CD14-positive monocyte (primary cell): ENCODE measurements at regions not wholly inside any gene's neighbourhood (a gene's known extent, or its start where the extent isn't known, plus 50 kb on each side); places are given as distances from the start of the nearest gene placed in this dataset.

Experiments
- DNase-seq, 3 donors: peaks; one replicate each; pipeline ENCODE4 v3.0.0-alpha.2; 2011 to 2022
- H2AFZ ChIP-seq: 2 replicates; pipeline ENCODE4 v1.6.0; 2012; ENCODE audit warnings: mild to moderate bottlenecking, low read depth, low read length, inconsistent platforms; ENCODE audit not compliant: insufficient read depth, poor library complexity, severe bottlenecking
- H3K27ac ChIP-seq, 2 donors: 1 replicate in 1 of 2; 2 replicates in 1 of 2; pipeline ENCODE4 v1.5.1; 2012 to 2013; ENCODE audit warnings: low read length in 2 of 2, control low read depth in 1 of 2, inconsistent platforms in 1 of 2, low read depth in 1 of 2, mild to moderate bottlenecking in 1 of 2
- H3K27me3 ChIP-seq, 2 donors: one replicate each; pipeline versions ENCODE4 v1.6.0 to v1.6.1; 2011 to 2013; ENCODE audit warnings: low read length in 2 of 2; ENCODE audit not compliant: control insufficient read depth in 2 of 2, insufficient read depth in 2 of 2
- H3K36me3 ChIP-seq, 2 donors: replicated peaks in 1 of 2; 1 replicate in 1 of 2; 2 replicates in 1 of 2; pipeline versions ENCODE4 v1.5.1 to v1.6.1; 2012 to 2013; ENCODE audit warnings: low read length in 2 of 2, control low read depth in 1 of 2, inconsistent platforms in 1 of 2, mild to moderate bottlenecking in 1 of 2; ENCODE audit not compliant: insufficient read depth in 2 of 2, control insufficient read depth in 1 of 2
- H3K4me1 ChIP-seq, 2 donors: 1 replicate in 1 of 2; 2 replicates in 1 of 2; pipeline versions ENCODE4 v1.5.1 to v1.6.1; 2012 to 2013; ENCODE audit warnings: low read length in 2 of 2, control low read depth in 1 of 2, inconsistent platforms in 1 of 2, mild to moderate bottlenecking in 1 of 2, moderate library complexity in 1 of 2; ENCODE audit not compliant: insufficient read depth in 2 of 2, control insufficient read depth in 1 of 2
- H3K4me2 ChIP-seq: replicated peaks from 2 replicates; pipeline ENCODE3; 2012; ENCODE audit warnings: low read length, moderate library complexity, mild to moderate bottlenecking; ENCODE audit not compliant: poor library complexity, severe bottlenecking; ENCODE audit errors: extremely low read depth
- H3K4me3 ChIP-seq, 3 experiments: fragments of 200-600 bp in 1 of 3; sonication (generic) in 1 of 3; replicated peaks in 1 of 3; 1 replicate in 2 of 3; 2 replicates in 1 of 3; pipeline ENCODE4 v1.5.1; 2011 to 2013; ENCODE audit warnings: low read length in 3 of 3, mild to moderate bottlenecking in 3 of 3, control low read depth in 2 of 3, low read depth in 2 of 3, inconsistent platforms in 1 of 3, moderate library complexity in 1 of 3
- H3K79me2 ChIP-seq: 2 replicates; pipeline ENCODE4 v1.6.0; 2012; ENCODE audit warnings: mild to moderate bottlenecking, control low read depth, inconsistent platforms, low read length, moderate library complexity; ENCODE audit not compliant: insufficient read depth
- H3K9ac ChIP-seq: 2 replicates; pipeline ENCODE4 v1.6.0; 2017; ENCODE audit warnings: low read length, mild to moderate bottlenecking; ENCODE audit not compliant: insufficient read depth, poor library complexity, severe bottlenecking
- H3K9me3 ChIP-seq, 2 donors: replicated peaks in 1 of 2; 1 replicate in 1 of 2; 2 replicates in 1 of 2; pipeline versions ENCODE4 v1.5.1 to v1.6.1; 2012 to 2013; ENCODE audit warnings: low read length in 2 of 2, control low read depth in 1 of 2; ENCODE audit not compliant: control insufficient read depth in 1 of 2, insufficient read depth in 1 of 2
- H4K20me1 ChIP-seq: 2 replicates; pipeline ENCODE4 v1.6.0; 2012; ENCODE audit warnings: mild to moderate bottlenecking, low read length, control low read depth, moderate library complexity; ENCODE audit not compliant: insufficient read depth
- H3K27ac Mint-ChIP-seq, 7 donors: one replicate each; pipeline ENCODE4 v1.8.0; 2020; ENCODE audit warnings: mild to moderate bottlenecking in 7 of 7, mixed read lengths in 7 of 7, moderate library complexity in 6 of 7, inconsistent platforms in 2 of 7
- H3K27me3 Mint-ChIP-seq, 3 donors: one replicate each; pipeline ENCODE4 v1.8.0; 2021 to 2022; ENCODE audit warnings: low read depth in 3 of 3, mild to moderate bottlenecking in 3 of 3, mixed read lengths in 3 of 3, moderate library complexity in 3 of 3, inconsistent platforms in 1 of 3
- H3K36me3 Mint-ChIP-seq, 2 donors: one replicate each; pipeline ENCODE4 v1.8.0; 2020; ENCODE audit warnings: mixed read lengths in 2 of 2, inconsistent platforms in 1 of 2, mild to moderate bottlenecking in 1 of 2
- H3K4me1 Mint-ChIP-seq: one replicate; pipeline ENCODE4 v1.8.0; 2020; ENCODE audit warnings: mild to moderate bottlenecking, mixed read lengths
- H3K4me3 Mint-ChIP-seq, 2 donors: one replicate each; pipeline ENCODE4 v1.8.0; 2020; ENCODE audit warnings: mild to moderate bottlenecking in 2 of 2, mixed read lengths in 2 of 2, moderate library complexity in 1 of 2
- H3K9me3 Mint-ChIP-seq, 7 donors: one replicate each; pipeline ENCODE4 v1.8.0; 2020 to 2022; ENCODE audit warnings: mixed read lengths in 7 of 7, mild to moderate bottlenecking in 6 of 7, moderate library complexity in 6 of 7, inconsistent platforms in 2 of 7
- CTCF ChIP-seq: fragments of 200-600 bp; IDR thresholded peaks from one replicate; pipeline ENCODE4 v1.8.0; 2022; ENCODE audit warnings: antibody characterized with exemption, mild to moderate bottlenecking
- WGBS: methylation state at CpG from one replicate; pipeline ENCODE4 v1.1.5; 2013; ENCODE audit warnings: missing lambda C conversion rate; ENCODE audit not compliant: insufficient coverage; 5-methylcytosine and 5-hydroxymethylcytosine counted together
- intact Hi-C, 2 donors: fragments of 100-400 bp; cut with micrococcal nuclease; formaldehyde crosslinking; loops; one replicate each; pipeline versions ENCODE4 v1.15.0 to v1.15.1; 2023

DNA sequence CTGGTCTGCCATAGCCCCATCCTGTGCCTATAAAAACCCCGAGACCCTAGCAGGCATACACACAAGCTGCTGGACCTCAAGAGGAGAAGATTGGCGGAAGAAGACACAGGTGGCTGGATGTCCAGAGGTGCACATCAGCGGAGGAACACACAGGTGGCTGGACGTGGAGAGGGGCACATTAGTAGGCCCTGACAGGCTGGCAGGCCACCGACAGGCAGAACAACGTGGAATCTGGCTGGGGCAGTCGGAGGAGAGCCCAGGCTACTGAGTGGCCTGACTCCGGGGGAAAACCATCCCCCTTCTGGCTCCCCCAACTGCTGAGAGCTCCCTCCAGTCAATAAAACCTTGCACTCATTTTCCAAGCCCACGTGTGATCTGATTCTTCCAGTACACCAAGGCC is 512.5 kb upstream of the AMOT start:
- H3K9me3 ChIP-seq: peaks cover 0 to 5% of the 10 kb centered on the region in 2 donors
- no peaks in the 10 kb centered on the region for H3K36me3 ChIP-seq
- no peak overlapping the region for H3K4me3 ChIP-seq
- H3K36me3 Mint-ChIP-seq: no peaks in the 10 kb centered on the region
- H3K27me3 ChIP-seq: no peaks in the 10 kb centered on the region
- peaks cover 0 to 5% (median 1%) of the 10 kb centered on the region in 7 donors for H3K9me3 Mint-ChIP-seq
- H2AFZ ChIP-seq: no peak overlapping the region
- H3K9ac ChIP-seq: no peak overlapping the region
- intact Hi-C loops: no loop called here
- H3K4me1 Mint-ChIP-seq: no peaks in the 10 kb centered on the region
- no peak for DNase-seq
- H3K4me1 ChIP-seq: no peaks in the 10 kb centered on the region
- no peaks in the 10 kb centered on the region for H3K79me2 ChIP-seq
- WGBS: 95% methylated on average over 4 of the region's 9 CpGs
- H4K20me1 ChIP-seq: no peaks in the 10 kb centered on the region
- no peak overlapping the region for H3K4me3 Mint-ChIP-seq
- TF ChIP-seq CTCF: no peak
- no peak overlapping the region for H3K27ac ChIP-seq
- no peak overlapping the region for H3K27ac Mint-ChIP-seq
- no peaks in the 10 kb centered on the region for H3K27me3 Mint-ChIP-seq
- H3K4me2 ChIP-seq: no peak overlapping the region

GRCh38 chrX:113330416-113330815 is 489.8 kb upstream of the AMOT start:
- H2AFZ ChIP-seq: no peak overlapping the region
- Mint-ChIP-seq H3K9me3 (peaks cover 0 to 2% (median 0%) of the 10 kb centered on the region in 7 donors), H3K4me1 (no peaks in the 10 kb centered on the region), H3K4me3 (no peak overlapping the region), H3K27ac (no peak overlapping the region), H3K36me3 (no peaks in the 10 kb centered on the region), H3K27me3 (peaks cover 0 to 3% (median 0%) of the 10 kb centered on the region in 3 donors)
- no peak overlapping the region for H3K27ac ChIP-seq
- H3K9ac ChIP-seq: no peak overlapping the region
- no peak for TF ChIP-seq CTCF
- H3K4me3 ChIP-seq: no peak overlapping the region
- H3K36me3 ChIP-seq: no peaks in the 10 kb centered on the region
- H3K4me2 ChIP-seq: no peak overlapping the region
- H3K9me3 ChIP-seq: no peaks in the 10 kb centered on the region
- H3K4me1 ChIP-seq: no peaks in the 10 kb centered on the region
- no peaks in the 10 kb centered on the region for H4K20me1 ChIP-seq
- intact Hi-C loops: no loop called here
- no peak for DNase-seq
- no peaks in the 10 kb centered on the region for H3K79me2 ChIP-seq
- H3K27me3 ChIP-seq: no peaks in the 10 kb centered on the region
